Naive B cell (primary cell): ENCODE measurements at regions not wholly inside any gene's neighbourhood (a gene's known extent, or its start where the extent isn't known, plus 50 kb on each side); places are given as distances from the start of the nearest gene placed in this dataset.

Experiments used
- ATAC-seq, 2 donors: fragments of 150-1000 bp; cut with Tn5 transposase; 2 replicates each; pipeline ENCODE4 v1.10.0; 2021; ENCODE audit warnings: low read depth in 2 of 2, mild to moderate bottlenecking in 2 of 2, moderate library complexity in 2 of 2
- DNase-seq: peaks from one replicate; pipeline ENCODE4 v3.0.0; 2022
- H3K27ac Mint-ChIP-seq, 6 donors: one replicate each; pipeline ENCODE4 v1.8.0; 2020 to 2022; ENCODE audit warnings: mild to moderate bottlenecking in 6 of 6, mixed read lengths in 6 of 6, moderate library complexity in 5 of 6, inconsistent platforms in 2 of 6
- H3K27me3 Mint-ChIP-seq, 3 donors: one replicate each; pipeline ENCODE4 v1.8.0; 2021 to 2022; ENCODE audit warnings: mixed read lengths in 3 of 3, mild to moderate bottlenecking in 1 of 3
- H3K36me3 Mint-ChIP-seq, 2 donors: one replicate each; pipeline ENCODE4 v1.8.0; 2020 to 2022; ENCODE audit warnings: mixed read lengths in 2 of 2, inconsistent platforms in 1 of 2, mild to moderate bottlenecking in 1 of 2
- H3K4me1 Mint-ChIP-seq, 3 donors: one replicate each; pipeline ENCODE4 v1.8.0; 2020 to 2022; ENCODE audit warnings: mixed read lengths in 3 of 3, inconsistent platforms in 1 of 3, mild to moderate bottlenecking in 1 of 3, moderate library complexity in 1 of 3
- H3K4me3 Mint-ChIP-seq, 8 donors: one replicate each; pipeline ENCODE4 v1.8.0; 2020 to 2022; ENCODE audit warnings: mild to moderate bottlenecking in 8 of 8, mixed read lengths in 8 of 8, moderate library complexity in 8 of 8, inconsistent platforms in 2 of 8
- H3K9me3 Mint-ChIP-seq, 7 donors: one replicate each; pipeline ENCODE4 v1.8.0; 2020 to 2022; ENCODE audit warnings: mixed read lengths in 7 of 7, mild to moderate bottlenecking in 5 of 7, inconsistent platforms in 2 of 7, moderate library complexity in 1 of 7

- Mint-ChIP-seq H3K27me3 (peaks cover 0 to 7% (median 0%) of the 10 kb centered on the region in 3 donors), H3K4me1 (no peaks in the 10 kb centered on the region), H3K36me3 (no peaks in the 10 kb centered on the region), H3K27ac (no peak overlapping the region), H3K9me3 (peaks cover 0 to 14% (median 0%) of the 10 kb centered on the region in 7 donors), H3K4me3 (no peak overlapping the region)
- DNase-seq (no peak), ATAC-seq (no peak)
These were observed 366.1 kb downstream of the EN1 start for GRCh38 chr2:118481299-118481698.

- no peaks in the 10 kb centered on the region for H3K36me3 Mint-ChIP-seq
- H3K4me1 Mint-ChIP-seq, result no peaks in the 10 kb centered on the region
- DNase-seq (no peak), ATAC-seq (no peak)
- peaks cover 0 to 11% (median 0%) of the 10 kb centered on the region in 3 donors for H3K27me3 Mint-ChIP-seq
- no peak overlapping the region for H3K4me3 Mint-ChIP-seq
- peaks cover 0 to 5% (median 0%) of the 10 kb centered on the region in 7 donors for H3K9me3 Mint-ChIP-seq
- no peak overlapping the region for H3K27ac Mint-ChIP-seq
These were observed 368.4 kb downstream of the EN1 start for GRCh38 chr2:118479020-118479419.

GRCh38 chr2:118477111-118477862 lies 370.2 kb downstream of the EN1 start:
- no peak overlapping the region for H3K27ac Mint-ChIP-seq
- no peak for DNase-seq
- H3K9me3 Mint-ChIP-seq, result no peaks in the 10 kb centered on the region
- H3K4me3 Mint-ChIP-seq, result no peak overlapping the region
- H3K4me1 Mint-ChIP-seq, result no peaks in the 10 kb centered on the region
- ATAC-seq, result no peak
- peaks cover 0 to 11% (median 0%) of the 10 kb centered on the region in 3 donors for H3K27me3 Mint-ChIP-seq
- no peaks in the 10 kb centered on the region for H3K36me3 Mint-ChIP-seq

GRCh38 chr2:118475622-118476205 lies 371.7 kb downstream of the EN1 start:
- H3K9me3 Mint-ChIP-seq, result no peaks in the 10 kb centered on the region
- DNase-seq (no peak), ATAC-seq (no peak)
- no peak overlapping the region for H3K27ac Mint-ChIP-seq
- H3K4me3 Mint-ChIP-seq, result no peak overlapping the region
- no peaks in the 10 kb centered on the region for H3K36me3 Mint-ChIP-seq
- no peaks in the 10 kb centered on the region for H3K4me1 Mint-ChIP-seq
- peaks cover 0 to 11% (median 0%) of the 10 kb centered on the region in 3 donors for H3K27me3 Mint-ChIP-seq

- ATAC-seq, result no peak
- no peaks in the 10 kb centered on the region for H3K9me3 Mint-ChIP-seq
- no peaks in the 10 kb centered on the region for H3K36me3 Mint-ChIP-seq
- peaks cover 0 to 11% (median 0%) of the 10 kb centered on the region in 3 donors for H3K27me3 Mint-ChIP-seq
- H3K27ac Mint-ChIP-seq, result no peak overlapping the region
- no peak for DNase-seq
- H3K4me1 Mint-ChIP-seq, result no peaks in the 10 kb centered on the region
- H3K4me3 Mint-ChIP-seq, result no peak overlapping the region
These were observed 372.9 kb downstream of the EN1 start for GRCh38 chr2:118474541-118474920.

- no peak for ATAC-seq
- no peak overlapping the region for H3K4me3 Mint-ChIP-seq
- H3K27me3 Mint-ChIP-seq, result peaks cover 0 to 11% (median 4%) of the 10 kb centered on the region in 3 donors
- H3K36me3 Mint-ChIP-seq, result no peaks in the 10 kb centered on the region
- H3K9me3 Mint-ChIP-seq, result peaks cover 0 to 1% (median 0%) of the 10 kb centered on the region in 7 donors
- DNase-seq, result no peak
- no peaks in the 10 kb centered on the region for H3K4me1 Mint-ChIP-seq
- H3K27ac Mint-ChIP-seq, result no peak overlapping the region
These were observed 373.5 kb downstream of the EN1 start for GRCh38 chr2:118473846-118474540.

- Mint-ChIP-seq H3K27me3 (peaks cover 0 to 16% (median 9%) of the 10 kb centered on the region in 3 donors), H3K36me3 (no peaks in the 10 kb centered on the region), H3K27ac (no peak overlapping the region), H3K4me3 (no peak overlapping the region), H3K4me1 (no peaks in the 10 kb centered on the region), H3K9me3 (peaks cover 0 to 2% (median 0%) of the 10 kb centered on the region in 7 donors)
- DNase-seq (no peak), ATAC-seq (no peak)
These were observed 374.2 kb downstream of the EN1 start for GRCh38 chr2:118473241-118473640.

- peaks cover 5 to 9% (median 7%) of the 10 kb centered on the region in 3 donors for H3K27me3 Mint-ChIP-seq
- H3K27ac Mint-ChIP-seq, result no peak overlapping the region
- H3K9me3 Mint-ChIP-seq, result peaks cover 0 to 2% (median 0%) of the 10 kb centered on the region in 7 donors
- no peak overlapping the region for H3K4me3 Mint-ChIP-seq
- ATAC-seq, result no peak
- DNase-seq, result no peak
- H3K36me3 Mint-ChIP-seq, result no peaks in the 10 kb centered on the region
- H3K4me1 Mint-ChIP-seq, result no peaks in the 10 kb centered on the region
These were observed 377.2 kb downstream of the EN1 start for GRCh38 chr2:118470297-118470696.

GRCh38 chr2:118469103-118469502 lies 378.3 kb downstream of the EN1 start:
- ATAC-seq (no peak), DNase-seq (no peak)
- no peak overlapping the region for H3K4me3 Mint-ChIP-seq
- H3K36me3 Mint-ChIP-seq, result no peaks in the 10 kb centered on the region
- H3K27me3 Mint-ChIP-seq, result peaks cover 5 to 9% (median 7%) of the 10 kb centered on the region in 3 donors
- H3K27ac Mint-ChIP-seq, result no peak overlapping the region
- no peaks in the 10 kb centered on the region for H3K4me1 Mint-ChIP-seq
- H3K9me3 Mint-ChIP-seq, result peaks cover 0 to 2% (median 0%) of the 10 kb centered on the region in 7 donors

GRCh38 chr2:118464546-118465265 lies 376.4 kb downstream of the INSIG2 start:
- no peak for ATAC-seq
- no peak overlapping the region for H3K4me3 Mint-ChIP-seq
- no peak overlapping the region for H3K27ac Mint-ChIP-seq
- no peaks in the 10 kb centered on the region for H3K4me1 Mint-ChIP-seq
- no peaks in the 10 kb centered on the region for H3K36me3 Mint-ChIP-seq
- DNase-seq, result no peak
- peaks cover 5 to 10% (median 9%) of the 10 kb centered on the region in 3 donors for H3K27me3 Mint-ChIP-seq
- peaks cover 0 to 2% (median 0%) of the 10 kb centered on the region in 7 donors for H3K9me3 Mint-ChIP-seq

GRCh38 chr2:118464046-118464445 lies 375.8 kb downstream of the INSIG2 start:
- Mint-ChIP-seq H3K4me3 (no peak overlapping the region), H3K27me3 (peaks cover 5 to 11% (median 6%) of the 10 kb centered on the region in 3 donors), H3K9me3 (peaks cover 0 to 1% (median 0%) of the 10 kb centered on the region in 7 donors), H3K4me1 (no peaks in the 10 kb centered on the region), H3K36me3 (no peaks in the 10 kb centered on the region), H3K27ac (no peak overlapping the region)
- DNase-seq, result no peak
- no peak for ATAC-seq

- Mint-ChIP-seq H3K36me3 (no peaks in the 10 kb centered on the region), H3K27me3 (peaks cover 4 to 18% (median 15%) of the 10 kb centered on the region in 3 donors), H3K4me1 (no peaks in the 10 kb centered on the region), H3K4me3 (no peak overlapping the region), H3K27ac (no peak overlapping the region), H3K9me3 (peaks cover 0 to 1% (median 0%) of the 10 kb centered on the region in 7 donors)
- DNase-seq, result no peak
- no peak for ATAC-seq
These were observed 372.2 kb downstream of the INSIG2 start for GRCh38 chr2:118460425-118460824.

GRCh38 chr2:118459426-118459825 lies 371.2 kb downstream of the INSIG2 start:
- H3K4me3 Mint-ChIP-seq, result no peak overlapping the region
- H3K27ac Mint-ChIP-seq, result no peak overlapping the region
- H3K9me3 Mint-ChIP-seq, result peaks cover 0 to 2% (median 0%) of the 10 kb centered on the region in 7 donors
- DNase-seq (no peak), ATAC-seq (no peak)
- no peaks in the 10 kb centered on the region for H3K4me1 Mint-ChIP-seq
- H3K27me3 Mint-ChIP-seq, result peaks cover 4 to 18% (median 15%) of the 10 kb centered on the region in 3 donors
- no peaks in the 10 kb centered on the region for H3K36me3 Mint-ChIP-seq
